CD4-positive, alpha-beta T cell treated with Interleukin-21 for 1 hour (primary cell): ENCODE measurements at regions not wholly inside any gene's neighbourhood (a gene's known extent, or its start where the extent isn't known, plus 50 kb on each side); places are given as distances from the start of the nearest gene placed in this dataset.
"Not testable (repeated sequence)": the region's sequence is repeated elsewhere in the genome, so short reads cannot be mapped to it uniquely, and the experiment has no call there.

Experiments used
- DNase-seq: peaks from one replicate; pipeline ENCODE4 v3.0.0-alpha.2; 2020

DNA sequence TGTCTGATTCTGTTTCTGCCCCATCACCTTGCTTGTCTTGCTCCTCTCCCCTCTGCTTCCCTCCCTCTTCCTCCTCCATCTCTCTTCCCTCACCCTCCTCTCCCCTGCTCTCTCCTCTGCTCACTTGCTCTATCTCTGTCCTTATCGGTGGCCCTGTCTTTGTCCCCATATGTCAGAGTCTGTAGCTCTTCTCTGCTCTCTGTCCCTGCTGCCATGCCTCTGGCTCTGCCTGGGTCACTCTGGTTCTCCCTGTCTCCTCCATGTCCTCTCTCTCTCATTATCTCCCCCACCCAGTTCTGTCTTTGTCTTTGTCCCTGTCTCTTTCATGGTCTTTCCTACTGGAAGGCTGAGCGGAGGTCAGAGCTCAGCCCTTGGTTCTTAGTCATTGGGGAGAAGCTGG, 169.1 kb upstream of the NLRP1 start:
- no peak for DNase-seq

- no peak for DNase-seq
Observed at GRCh38 chr17:5757314-5757907, 173.1 kb upstream of the NLRP1 start.

DNA sequence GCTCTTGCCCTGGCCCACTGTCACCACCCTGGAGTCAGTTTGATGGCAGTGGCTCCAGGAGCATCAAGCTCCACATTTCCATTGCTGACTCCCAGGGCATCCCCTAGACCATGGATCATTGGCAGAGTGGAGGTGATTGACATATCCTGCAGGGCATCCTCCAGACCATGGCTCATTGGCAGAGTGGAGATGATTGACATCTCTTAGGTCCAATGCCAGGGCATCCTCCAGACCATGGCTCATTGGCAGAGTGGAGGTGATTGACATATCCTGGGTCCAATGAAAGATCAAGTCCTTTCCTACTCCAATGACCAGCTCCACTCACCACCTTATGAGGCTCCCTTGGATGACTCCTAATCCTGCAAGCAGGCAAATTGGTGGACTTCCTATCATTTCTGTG, 174.3 kb upstream of the NLRP1 start:
- no peak for DNase-seq

DNA sequence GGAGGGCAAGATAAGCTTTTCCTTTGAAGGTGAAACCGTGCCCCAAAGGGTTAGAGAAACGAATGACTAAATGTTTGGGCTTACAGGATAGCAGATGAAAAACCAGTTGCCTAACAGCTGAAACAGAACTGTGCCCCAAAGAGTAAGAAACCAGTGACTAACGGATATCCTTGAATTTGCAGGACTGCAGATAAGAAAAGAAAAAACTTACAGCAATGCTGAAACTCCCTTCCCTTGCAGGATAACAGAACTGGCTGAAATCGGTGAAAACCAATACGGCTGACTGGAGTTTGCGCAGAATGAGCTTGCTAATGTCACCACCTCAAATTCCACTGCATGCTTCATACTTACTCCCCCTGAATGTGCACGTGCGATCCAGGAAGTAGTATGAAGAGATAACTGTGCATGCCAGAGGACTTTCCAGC, 175.2 kb upstream of the NLRP1 start:
- no peak for DNase-seq

DNA sequence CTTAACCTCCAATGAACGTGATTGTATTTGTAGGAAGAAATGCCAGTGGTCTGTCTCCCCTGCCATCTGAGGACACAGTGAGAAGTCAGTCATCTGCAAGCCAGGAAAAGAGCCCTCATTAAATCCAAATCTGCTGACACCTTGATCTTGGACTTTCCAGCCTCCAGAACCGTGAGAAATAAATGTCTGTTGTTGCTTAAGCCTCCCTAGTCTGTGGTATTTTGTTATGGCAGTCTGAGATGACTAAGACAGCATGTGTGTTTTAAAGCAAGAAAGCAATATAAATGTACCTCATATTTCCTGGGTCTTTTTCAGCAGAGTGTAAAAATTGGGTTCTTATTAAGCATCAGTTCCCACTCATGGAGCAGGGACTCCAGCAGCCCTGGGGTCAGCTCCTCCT, 177.9 kb upstream of the NLRP1 start:
- no peak for DNase-seq

DNA sequence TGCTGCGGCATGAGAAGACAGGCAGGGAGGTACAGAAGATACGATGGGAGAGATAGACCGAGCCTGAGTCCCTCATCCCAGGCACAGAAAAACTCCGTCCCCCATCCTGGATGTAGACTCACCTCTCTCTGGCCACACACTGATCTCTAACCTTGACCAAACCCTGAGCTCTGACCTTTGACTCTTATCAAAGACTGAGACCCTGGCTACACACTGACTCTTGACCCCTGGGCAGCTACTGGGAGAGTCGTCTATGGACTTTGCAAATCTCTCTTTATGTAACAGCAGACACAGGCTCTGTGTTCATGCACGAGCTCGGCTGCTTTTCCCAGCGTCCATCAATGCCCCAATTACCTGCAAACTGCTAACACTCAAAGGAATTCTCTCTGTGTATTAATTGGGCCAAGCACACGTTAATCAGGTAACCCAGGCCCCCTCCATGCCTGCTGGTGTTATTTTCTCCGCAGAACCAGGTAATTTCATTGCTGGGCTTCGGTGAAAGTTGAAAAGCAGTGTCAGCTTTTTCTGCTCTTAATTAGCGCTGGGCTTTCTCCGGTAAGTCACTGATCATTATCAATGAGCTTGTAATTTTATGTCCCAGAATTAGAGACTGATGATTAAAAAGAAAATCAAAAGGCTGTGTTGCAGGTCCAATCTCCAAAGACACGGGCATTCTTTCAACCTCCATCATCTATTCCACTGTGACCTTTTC, 179.4 kb upstream of the NLRP1 start:
- DNase-seq: no peak

DNA sequence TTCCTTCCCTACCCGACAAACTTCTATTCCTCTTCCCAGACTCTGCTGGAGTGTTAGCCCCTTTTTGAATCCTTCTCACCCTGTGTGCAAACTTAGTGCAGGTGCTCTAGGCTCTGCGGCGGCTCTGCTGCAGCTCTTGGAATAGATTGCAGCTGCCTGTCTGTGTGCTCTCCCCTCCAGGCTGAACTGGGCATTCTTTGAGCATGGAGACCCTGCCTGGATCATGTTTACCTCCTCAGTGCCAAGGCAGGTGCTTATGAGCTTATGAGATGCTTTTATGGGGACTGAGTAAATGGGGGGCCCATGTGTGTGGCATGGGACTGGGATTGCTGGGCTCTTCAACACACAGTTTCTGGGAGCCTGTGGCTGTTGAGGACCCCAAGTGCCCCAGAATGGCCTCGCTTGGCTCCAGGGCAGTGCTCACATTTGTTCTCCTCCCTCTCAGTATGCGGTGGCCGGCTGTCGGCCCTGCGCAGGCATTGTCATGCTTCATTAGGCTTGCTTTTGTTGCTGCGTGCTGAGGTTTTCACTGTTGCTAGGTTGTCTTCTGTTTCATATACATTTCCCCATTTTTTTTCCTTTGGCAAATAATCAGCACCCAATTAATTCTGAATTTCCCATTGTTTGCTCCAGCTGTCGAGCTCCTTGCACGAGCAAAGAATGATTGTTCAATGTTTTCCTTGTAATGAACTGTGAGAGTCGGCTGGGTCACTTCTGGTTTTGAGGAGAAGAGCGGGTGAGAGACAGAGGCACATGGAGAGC, 185.5 kb upstream of the NLRP1 start:
- no peak for DNase-seq

DNA sequence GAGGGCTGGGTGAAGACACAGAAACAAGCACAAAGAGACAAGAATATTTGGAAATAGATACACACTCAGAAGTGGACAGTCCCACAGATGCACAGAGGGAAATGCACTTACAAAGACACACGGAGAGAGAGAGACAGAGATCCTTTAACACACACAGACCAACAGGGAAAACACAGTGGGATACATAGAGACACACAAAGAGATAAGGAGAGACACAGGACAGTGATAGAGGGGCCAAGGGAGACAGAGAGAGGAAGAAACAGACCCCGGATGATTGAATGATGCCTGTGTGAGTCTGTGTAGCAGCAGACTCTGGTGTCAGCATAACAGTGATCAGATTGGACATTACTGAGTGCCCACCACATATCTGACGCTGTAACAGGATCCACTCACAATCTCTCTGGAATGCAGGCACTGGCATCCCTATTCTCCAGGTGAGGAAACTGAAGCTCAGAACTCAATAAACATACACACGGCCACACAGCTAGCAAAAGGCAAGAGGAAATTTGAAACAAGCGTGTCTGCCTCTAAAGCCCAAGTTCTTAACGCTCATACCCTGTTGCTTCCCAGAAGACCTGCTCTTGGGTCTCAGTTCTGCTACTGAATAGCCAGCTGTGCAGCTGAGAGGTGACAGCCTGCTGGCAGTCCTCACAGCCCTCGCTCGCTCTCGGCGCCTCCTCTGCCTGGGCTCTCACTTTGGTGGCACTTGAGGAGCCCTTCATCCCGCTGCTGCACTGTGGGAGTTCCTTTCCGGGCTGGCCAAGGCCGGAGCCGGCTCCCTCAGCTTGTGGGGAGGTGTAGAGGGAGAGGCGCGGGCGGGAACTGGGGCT, 186.3 kb upstream of the NLRP1 start:
- DNase-seq: no peak

- DNase-seq: not testable (repeated sequence)
Observed at GRCh38 chr17:5771271-5771577, 186.9 kb upstream of the NLRP1 start.

DNA sequence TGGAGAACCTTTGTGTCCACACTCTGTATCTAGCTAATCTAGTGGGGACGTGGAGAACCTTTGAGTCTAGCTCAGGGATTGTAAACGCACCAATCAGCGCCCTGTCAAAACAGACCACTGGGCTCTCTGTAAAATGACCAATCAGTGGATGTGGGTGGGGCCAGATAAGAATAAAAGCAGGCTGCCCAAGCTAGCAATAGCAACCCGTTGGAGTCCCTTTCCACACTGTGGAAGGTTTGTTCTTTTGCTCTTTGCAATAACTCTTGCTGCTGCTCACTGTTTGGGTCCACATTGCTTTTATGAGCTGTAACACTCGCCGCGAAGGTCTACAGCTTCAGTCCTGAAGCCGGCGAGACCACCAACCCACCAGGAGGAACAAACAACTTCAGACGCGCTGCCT, 187.7 kb upstream of the NLRP1 start:
- not testable (repeated sequence) for DNase-seq

GRCh38 chr17:5772720-5773119, 188.4 kb upstream of the NLRP1 start:
- no peak for DNase-seq

- DNase-seq: no peak
Observed at GRCh38 chr17:5773816-5774360, 189.6 kb upstream of the NLRP1 start.

GRCh38 chr17:5775098-5775497, 190.8 kb upstream of the NLRP1 start:
- DNase-seq: no peak

GRCh38 chr17:5780476-5780875, 196.2 kb upstream of the NLRP1 start:
- no peak for DNase-seq

DNA sequence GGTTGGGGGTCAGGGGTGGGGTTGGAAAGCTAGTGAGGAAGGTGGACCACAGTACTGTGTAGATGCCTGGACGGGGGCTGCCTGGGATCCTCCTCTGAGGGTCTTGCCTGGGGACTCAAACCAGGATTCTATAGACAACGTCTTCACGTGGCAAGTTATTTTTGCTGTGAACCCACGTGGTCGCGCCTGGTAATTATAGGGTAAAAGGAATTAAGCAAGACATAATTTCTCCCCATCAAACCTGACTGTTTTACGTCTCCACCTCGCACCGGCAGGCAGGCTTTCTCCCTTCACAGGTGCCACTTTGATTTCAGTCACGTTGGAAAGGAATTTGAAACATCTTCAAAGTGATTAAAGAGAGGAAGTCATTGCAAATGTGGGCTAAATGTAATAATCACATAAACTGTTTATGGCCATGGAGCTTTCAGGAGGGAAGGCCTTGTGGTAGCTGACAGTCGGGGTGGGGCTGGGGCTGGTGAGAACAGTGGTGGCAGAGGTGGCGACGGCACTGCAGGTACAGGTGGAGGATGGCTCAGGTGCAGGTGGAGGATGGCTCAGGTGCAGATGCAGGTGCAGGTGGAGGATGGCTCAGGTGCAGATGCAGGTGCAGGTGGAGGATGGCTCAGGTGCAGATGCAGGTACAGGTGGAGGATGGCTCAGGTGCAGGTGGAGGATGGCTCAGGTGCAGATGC, 197.1 kb upstream of the NLRP1 start:
- no peak for DNase-seq

DNA sequence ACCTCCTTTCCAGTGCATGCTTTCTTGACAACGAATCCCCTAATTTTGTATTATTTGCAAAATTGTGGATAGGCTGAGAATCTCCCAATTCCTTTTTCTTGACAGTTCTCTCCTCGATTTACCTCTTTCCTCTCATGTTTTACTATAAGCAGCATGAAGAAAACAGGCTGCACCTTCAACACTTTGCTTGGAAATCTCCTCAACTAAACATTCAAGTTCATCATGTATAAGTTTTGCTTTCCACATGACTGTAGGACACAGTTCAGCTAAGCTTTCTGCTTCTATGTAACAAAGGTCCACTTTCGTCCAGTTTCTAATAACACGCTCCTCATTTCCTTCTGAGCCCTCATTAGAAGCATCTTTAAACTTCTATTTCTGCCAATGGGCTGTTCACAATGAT, 199.0 kb upstream of the NLRP1 start:
- DNase-seq: no peak

- DNase-seq: no peak
Observed at GRCh38 chr17:5783851-5784250, 199.5 kb upstream of the NLRP1 start.

DNA sequence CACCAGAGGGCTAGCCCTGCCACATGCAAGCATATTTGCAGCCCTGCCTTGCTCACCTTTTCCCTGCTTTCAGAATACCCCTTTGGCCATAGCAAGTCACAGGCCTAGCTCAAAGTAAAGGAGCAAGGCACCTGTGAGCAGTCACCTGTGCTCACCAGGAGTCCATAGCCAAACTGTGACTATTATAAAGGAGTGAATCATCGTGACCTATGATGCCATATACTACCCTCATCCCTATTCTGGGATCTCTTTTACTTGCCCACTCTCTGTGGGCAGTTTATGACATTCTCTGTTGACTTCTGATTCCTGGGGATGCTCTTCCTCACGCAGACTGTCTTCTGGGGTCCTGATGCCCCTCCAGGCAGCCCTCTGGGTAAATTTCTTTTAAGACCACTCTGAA, 200.5 kb upstream of the NLRP1 start:
- no peak for DNase-seq

GRCh38 chr17:5785338-5785737, 201.0 kb upstream of the NLRP1 start:
- DNase-seq: no peak

GRCh38 chr17:5785867-5786509, 201.7 kb upstream of the NLRP1 start:
- DNase-seq: no peak

DNA sequence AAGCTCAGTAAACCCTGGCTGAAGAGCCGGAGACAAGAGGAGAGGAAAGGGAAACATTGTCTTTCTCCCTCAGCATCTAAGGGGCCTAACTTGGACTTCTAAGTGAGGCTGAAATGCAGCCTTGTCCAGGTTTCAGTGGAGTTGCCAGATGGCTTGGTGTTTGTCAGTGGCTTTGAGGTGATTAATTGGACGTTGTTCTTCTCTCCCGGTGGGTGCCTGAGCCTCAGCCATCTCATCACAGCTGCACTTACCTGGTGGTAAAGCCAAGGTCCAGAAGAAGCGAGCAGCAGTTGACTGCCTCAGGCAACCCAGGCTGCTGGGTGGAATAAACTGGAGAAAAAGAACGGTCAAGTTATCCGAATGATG, 202.2 kb upstream of the NLRP1 start:
- DNase-seq: no peak

GRCh38 chr17:5788266-5788900, 204.1 kb upstream of the NLRP1 start:
- no peak for DNase-seq
